ENCODE measurements at regions not wholly inside any gene's neighbourhood (a gene's known extent, or its start where the extent isn't known, plus 50 kb on each side); places are given as distances from the start of the nearest gene placed in this dataset.

DNA sequence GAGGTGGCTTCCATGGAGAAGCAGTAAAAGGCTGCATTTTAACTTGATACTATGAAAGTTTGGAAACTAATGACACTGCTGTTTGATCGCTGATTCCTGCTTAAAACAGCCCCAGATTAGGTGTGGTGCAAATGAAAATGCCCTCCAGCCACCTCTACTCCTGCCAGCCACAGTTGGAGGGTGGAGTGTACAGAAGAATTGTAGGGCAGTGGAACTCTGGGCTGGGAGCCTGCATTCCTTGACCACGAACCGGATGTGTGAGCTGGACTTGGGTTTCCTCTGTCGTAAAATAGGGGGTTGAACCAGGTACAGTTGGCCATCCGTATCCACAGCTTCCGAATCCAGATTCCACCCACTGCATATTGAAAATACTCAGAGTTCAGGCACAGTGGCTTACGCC is 84.6 kb upstream of the RFX8 start:
- TF ChIP-seq, protein P1, sequence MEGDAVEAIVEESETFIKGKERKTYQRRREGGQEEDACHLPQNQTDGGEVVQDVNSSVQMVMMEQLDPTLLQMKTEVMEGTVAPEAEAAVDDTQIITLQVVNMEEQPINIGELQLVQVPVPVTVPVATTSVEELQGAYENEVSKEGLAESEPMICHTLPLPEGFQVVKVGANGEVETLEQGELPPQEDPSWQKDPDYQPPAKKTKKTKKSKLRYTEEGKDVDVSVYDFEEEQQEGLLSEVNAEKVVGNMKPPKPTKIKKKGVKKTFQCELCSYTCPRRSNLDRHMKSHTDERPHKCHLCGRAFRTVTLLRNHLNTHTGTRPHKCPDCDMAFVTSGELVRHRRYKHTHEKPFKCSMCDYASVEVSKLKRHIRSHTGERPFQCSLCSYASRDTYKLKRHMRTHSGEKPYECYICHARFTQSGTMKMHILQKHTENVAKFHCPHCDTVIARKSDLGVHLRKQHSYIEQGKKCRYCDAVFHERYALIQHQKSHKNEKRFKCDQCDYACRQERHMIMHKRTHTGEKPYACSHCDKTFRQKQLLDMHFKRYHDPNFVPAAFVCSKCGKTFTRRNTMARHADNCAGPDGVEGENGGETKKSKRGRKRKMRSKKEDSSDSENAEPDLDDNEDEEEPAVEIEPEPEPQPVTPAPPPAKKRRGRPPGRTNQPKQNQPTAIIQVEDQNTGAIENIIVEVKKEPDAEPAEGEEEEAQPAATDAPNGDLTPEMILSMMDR (IDR thresholded peaks at IDR 0.05), result no peak
- TF ChIP-seq EP300 (IDR thresholded peaks at IDR 0.05), result no peak

All from ovary (tissue), 3 donors.